Liver (tissue), 7 donors: ENCODE measurements at regions not wholly inside any gene's neighbourhood (a gene's known extent, or its start where the extent isn't known, plus 50 kb on each side); places are given as distances from the start of the nearest gene placed in this dataset.
A peak's percentile ranks its signal among the peaks of the same experiment; 100 is the strongest.

Experiments
- DNase-seq: peaks from one replicate; pipeline ENCODE4 v3.0.0-alpha.2; 2017; ENCODE audit warnings: low spot score
- H3K27ac ChIP-seq, 2 donors: one replicate each; pipeline ENCODE4 v1.7.0; 2013; ENCODE audit warnings: inconsistent platforms in 2 of 2, low read length in 2 of 2, control low read depth in 1 of 2, low read depth in 1 of 2, mild to moderate bottlenecking in 1 of 2
- H3K27me3 ChIP-seq, 4 donors: one replicate each; pipeline versions ENCODE4 v1.6.1 to v1.7.0; 2013; ENCODE audit warnings: low read length in 3 of 4, inconsistent platforms in 1 of 4, mild to moderate bottlenecking in 1 of 4, moderate library complexity in 1 of 4; ENCODE audit not compliant: control insufficient read depth in 4 of 4, insufficient read depth in 4 of 4
- H3K36me3 ChIP-seq, 4 donors: one replicate each; pipeline versions ENCODE4 v1.6.1 to v1.7.0; 2013; ENCODE audit warnings: low read length in 3 of 4, mild to moderate bottlenecking in 3 of 4, low read depth in 1 of 4, moderate library complexity in 1 of 4; ENCODE audit not compliant: control insufficient read depth in 4 of 4, insufficient read depth in 3 of 4
- H3K4me1 ChIP-seq, 4 donors: one replicate each; pipeline versions ENCODE4 v1.6.1 to v1.7.0; 2013; ENCODE audit warnings: low read length in 3 of 4, mild to moderate bottlenecking in 3 of 4, moderate library complexity in 1 of 4; ENCODE audit not compliant: control insufficient read depth in 4 of 4, insufficient read depth in 4 of 4
- H3K4me3 ChIP-seq, 3 donors: one replicate each; pipeline versions ENCODE4 v1.6.1 to v1.7.0; 2013; ENCODE audit warnings: low read length in 3 of 3, control low read depth in 1 of 3, low read depth in 1 of 3, mild to moderate bottlenecking in 1 of 3
- H3K9ac ChIP-seq, 2 donors: one replicate each; pipeline ENCODE4 v1.7.0; 2013; ENCODE audit warnings: low read length in 2 of 2, mild to moderate bottlenecking in 2 of 2, moderate library complexity in 2 of 2, control low read depth in 1 of 2, low read depth in 1 of 2
- H3K9me3 ChIP-seq, 4 donors: one replicate each; pipeline versions ENCODE4 v1.6.1 to v1.7.0; 2013; ENCODE audit warnings: low read length in 3 of 4; ENCODE audit not compliant: control insufficient read depth in 4 of 4
- EGR1 ChIP-seq, 2 donors: IDR thresholded peaks; 2 replicates each; pipeline ENCODE4 v1.6.1; 2016 to 2018; ENCODE audit warnings: antibody characterized with exemption in 2 of 2, low read depth in 2 of 2
- HNF4A ChIP-seq, 2 donors: conservative IDR thresholded peaks; 2 replicates each; pipeline ENCODE4 v1.6.1; 2016; ENCODE audit warnings: antibody characterized with exemption in 2 of 2, mild to moderate bottlenecking in 2 of 2
- HNF4G ChIP-seq: IDR thresholded peaks from 2 replicates; pipeline ENCODE4 v1.6.1; 2016; ENCODE audit warnings: antibody characterized with exemption
- JUND ChIP-seq, 2 donors: IDR thresholded peaks; 2 replicates each; pipeline ENCODE4 v1.6.1; 2016; ENCODE audit warnings: antibody characterized with exemption in 2 of 2
- MAX ChIP-seq: IDR thresholded peaks from 2 replicates; pipeline ENCODE4 v1.6.1; 2016; ENCODE audit warnings: antibody characterized with exemption
- REST ChIP-seq: IDR thresholded peaks from 2 replicates; pipeline ENCODE4 v1.6.1; 2016; ENCODE audit warnings: antibody characterized with exemption, mild to moderate bottlenecking
- RXRA ChIP-seq, 2 donors: IDR thresholded peaks; 2 replicates each; pipeline ENCODE4 v1.6.1; 2017 to 2018; ENCODE audit warnings: antibody characterized with exemption in 2 of 2, mild to moderate bottlenecking in 1 of 2
- SP1 ChIP-seq: IDR thresholded peaks from 2 replicates; pipeline ENCODE4 v1.6.1; 2018; ENCODE audit warnings: antibody characterized with exemption, mild to moderate bottlenecking
- YY1 ChIP-seq: IDR thresholded peaks from 2 replicates; pipeline ENCODE4 v1.6.1; 2016; ENCODE audit warnings: antibody characterized with exemption, mild to moderate bottlenecking
- WGBS: extraction: QIAGEN DNeasy Blood & Tissue Kit; methylation state at CpG from one replicate; pipeline ENCODE4 v1.1.7; 2013; 5-methylcytosine and 5-hydroxymethylcytosine counted together
- TF ChIP-seq, protein P1 (sequence below): IDR thresholded peaks from 2 replicates; pipeline ENCODE4 v1.6.1; 2016; ENCODE audit warnings: antibody characterized with exemption
- donor health status: healthy.
- donor health status: healthy.
- donor health status: healthy.
- donor health status: healthy.

GRCh38 chr6:120871416-120872261, 462.6 kb downstream of the TBC1D32 start:
- Histone ChIP-seq H3K27me3 (no peaks in the 10 kb centered on the region), H3K4me3 (no peak overlapping the region), H3K4me1 (no peaks in the 10 kb centered on the region), H3K27ac (no peak overlapping the region), H3K9me3 (peaks cover 0 to 2% (median 0%) of the 10 kb centered on the region in 4 donors), H3K9ac (no peak overlapping the region), H3K36me3 (no peaks in the 10 kb centered on the region)
- TF ChIP-seq JUND (IDR thresholded peaks at IDR 0.05) (no peak), MAX (no peak), EGR1 (IDR thresholded peaks at IDR 0.05; ENCODE audit: low read depth in 2 of 2) (no peak), RXRA (IDR thresholded peaks at IDR 0.05) (no peak), HNF4A (conservative IDR thresholded peaks at IDR 0.05) (no peak), HNF4G (no peak), SP1 (no peak), REST (no peak), YY1 (no peak)
- TF ChIP-seq, protein P1, sequence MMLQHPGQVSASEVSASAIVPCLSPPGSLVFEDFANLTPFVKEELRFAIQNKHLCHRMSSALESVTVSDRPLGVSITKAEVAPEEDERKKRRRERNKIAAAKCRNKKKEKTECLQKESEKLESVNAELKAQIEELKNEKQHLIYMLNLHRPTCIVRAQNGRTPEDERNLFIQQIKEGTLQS, result no peak
- WGBS, result 74% methylated on average over 23 of the region's 23 CpGs
- no peak for DNase-seq

- WGBS, result 33% methylated on average over 1 of the region's 1 CpG
- no peak for DNase-seq
- TF ChIP-seq HNF4A (conservative IDR thresholded peaks at IDR 0.05) (no peak), REST (peak; percentile 97)
- H3K27ac ChIP-seq, result no peak overlapping the region
- H3K4me3 ChIP-seq, result no peak overlapping the region
- no peaks in the 10 kb centered on the region for H3K36me3 ChIP-seq
- H3K27me3 ChIP-seq, result peaks cover 0 to 3% (median 0%) of the 10 kb centered on the region in 4 donors
- no peak overlapping the region for H3K9ac ChIP-seq
- H3K9me3 ChIP-seq, result peaks cover 0 to 2% (median 0%) of the 10 kb centered on the region in 4 donors
- no peaks in the 10 kb centered on the region for H3K4me1 ChIP-seq
Measured at GRCh38 chr6:120869397-120869796, 464.9 kb downstream of the TBC1D32 start.
